ENCODE measurements at regions not wholly inside any gene's neighbourhood (a gene's known extent, or its start where the extent isn't known, plus 50 kb on each side); places are given as distances from the start of the nearest gene placed in this dataset.

DNA sequence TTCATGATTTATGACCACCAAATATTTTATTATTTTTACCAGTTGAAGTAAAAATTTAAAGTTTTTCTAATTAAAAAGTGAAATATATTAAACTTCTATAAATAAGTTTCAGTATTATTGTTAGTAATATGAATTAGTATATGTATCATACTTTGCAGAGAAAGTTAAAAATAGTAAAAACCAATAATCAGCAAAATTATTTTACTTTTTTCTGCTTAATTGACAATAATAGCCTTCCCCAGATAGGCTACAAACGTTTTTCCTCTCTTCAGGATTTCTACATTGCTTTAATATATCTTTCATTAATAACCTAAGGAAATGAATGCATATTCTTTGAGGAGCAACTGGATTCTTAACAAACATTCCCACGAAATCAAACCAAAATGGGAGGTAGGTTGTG lies 543.5 kb downstream of the ETNK1 start:
- intact Hi-C loops (cut with DNase I; ENCODE audit: low total_unique reads), result no loop called here
- no peak overlapping the region for H3K27ac ChIP-seq
- no peak for TF ChIP-seq POLR2AphosphoS5 (IDR thresholded peaks at IDR 0.05)
- TF ChIP-seq, protein P1, sequence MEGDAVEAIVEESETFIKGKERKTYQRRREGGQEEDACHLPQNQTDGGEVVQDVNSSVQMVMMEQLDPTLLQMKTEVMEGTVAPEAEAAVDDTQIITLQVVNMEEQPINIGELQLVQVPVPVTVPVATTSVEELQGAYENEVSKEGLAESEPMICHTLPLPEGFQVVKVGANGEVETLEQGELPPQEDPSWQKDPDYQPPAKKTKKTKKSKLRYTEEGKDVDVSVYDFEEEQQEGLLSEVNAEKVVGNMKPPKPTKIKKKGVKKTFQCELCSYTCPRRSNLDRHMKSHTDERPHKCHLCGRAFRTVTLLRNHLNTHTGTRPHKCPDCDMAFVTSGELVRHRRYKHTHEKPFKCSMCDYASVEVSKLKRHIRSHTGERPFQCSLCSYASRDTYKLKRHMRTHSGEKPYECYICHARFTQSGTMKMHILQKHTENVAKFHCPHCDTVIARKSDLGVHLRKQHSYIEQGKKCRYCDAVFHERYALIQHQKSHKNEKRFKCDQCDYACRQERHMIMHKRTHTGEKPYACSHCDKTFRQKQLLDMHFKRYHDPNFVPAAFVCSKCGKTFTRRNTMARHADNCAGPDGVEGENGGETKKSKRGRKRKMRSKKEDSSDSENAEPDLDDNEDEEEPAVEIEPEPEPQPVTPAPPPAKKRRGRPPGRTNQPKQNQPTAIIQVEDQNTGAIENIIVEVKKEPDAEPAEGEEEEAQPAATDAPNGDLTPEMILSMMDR (IDR thresholded peaks at IDR 0.05), result no peak
- TF ChIP-seq POLR2A (IDR thresholded peaks at IDR 0.05), result no peak

DNA sequence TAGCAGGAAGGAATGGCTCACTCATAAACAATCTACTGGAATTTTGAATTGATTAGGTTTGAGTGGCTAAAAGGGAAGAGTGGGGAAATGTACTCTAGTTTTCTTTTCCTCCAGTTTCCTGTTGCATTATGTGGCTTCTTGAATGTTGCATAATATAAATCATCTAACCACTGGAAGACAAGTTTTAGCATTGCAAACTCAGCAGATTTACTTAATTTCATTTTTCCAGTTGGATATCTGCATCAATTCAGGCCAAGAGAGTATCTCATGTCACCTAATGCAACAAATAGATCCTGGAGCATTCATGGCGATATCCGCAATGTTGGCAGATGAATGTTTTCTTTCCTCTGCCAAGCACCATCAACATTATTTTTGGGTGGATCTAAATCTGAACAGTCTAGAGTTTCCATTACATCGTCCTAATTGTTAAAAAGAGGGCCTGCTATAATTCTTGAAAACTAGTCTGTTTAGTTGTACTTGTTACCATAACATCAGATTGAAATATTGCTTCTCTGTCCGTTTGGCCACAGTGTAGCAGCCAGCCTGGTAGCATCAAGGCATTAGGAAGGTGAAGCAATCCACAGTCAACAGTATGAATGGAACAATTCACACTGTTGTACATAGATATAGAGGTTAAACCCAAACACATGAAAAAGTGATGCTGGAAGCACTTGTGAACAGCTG lies 544.2 kb downstream of the ETNK1 start:
- intact Hi-C loops (cut with DNase I; ENCODE audit: low total_unique reads), result no loop called here
- TF ChIP-seq POLR2A (IDR thresholded peaks at IDR 0.05) (no peak), POLR2AphosphoS5 (IDR thresholded peaks at IDR 0.05) (no peak)
- TF ChIP-seq, protein P1 (IDR thresholded peaks at IDR 0.05), result no peak
- Histone ChIP-seq H3K9me3 (no peaks in the 10 kb centered on the region), H3K4me1 (no peaks in the 10 kb centered on the region), H3K36me3 (no peaks in the 10 kb centered on the region), H3K4me3 (no peak overlapping the region), H3K27ac (no peak overlapping the region), H3K27me3 (no peaks in the 10 kb centered on the region)
- no peak for DNase-seq (ENCODE audit: low spot score in 2 of 2)

More for the DNA sequence above, 543.5 kb downstream of the ETNK1 start:
- Histone ChIP-seq H3K9me3 (no peaks in the 10 kb centered on the region), H3K36me3 (no peaks in the 10 kb centered on the region), H3K27me3 (no peaks in the 10 kb centered on the region), H3K4me3 (no peak overlapping the region), H3K4me1 (no peaks in the 10 kb centered on the region)
- no peak for DNase-seq (ENCODE audit: low spot score in 2 of 2)

DNA sequence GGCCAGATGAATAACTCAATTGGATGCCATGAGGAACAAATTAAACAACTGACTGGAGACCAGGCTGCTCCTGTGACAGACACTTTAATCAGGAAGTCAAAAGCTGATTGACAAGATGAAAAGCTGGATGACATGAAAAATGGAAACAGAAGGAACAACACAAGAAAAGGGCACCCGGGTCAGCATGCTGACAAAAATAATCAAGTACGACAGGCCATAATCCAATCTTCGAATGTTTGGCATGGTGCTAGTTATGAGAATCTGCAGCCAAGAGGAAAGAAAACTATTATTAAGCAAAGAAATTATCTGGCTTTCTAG lies 544.7 kb downstream of the ETNK1 start:
- no peaks in the 10 kb centered on the region for H3K27me3 ChIP-seq
- no peaks in the 10 kb centered on the region for H3K4me1 ChIP-seq
- H3K27ac ChIP-seq, result no peak overlapping the region
- no peaks in the 10 kb centered on the region for H3K36me3 ChIP-seq
- intact Hi-C loops (cut with DNase I; ENCODE audit: low total_unique reads), result no loop called here
- no peaks in the 10 kb centered on the region for H3K9me3 ChIP-seq
- DNase-seq (ENCODE audit: low spot score in 2 of 2), result no peak
- no peak overlapping the region for H3K4me3 ChIP-seq
- TF ChIP-seq, protein P1 (IDR thresholded peaks at IDR 0.05), result no peak
- TF ChIP-seq POLR2A (IDR thresholded peaks at IDR 0.05), result no peak
- TF ChIP-seq POLR2AphosphoS5 (IDR thresholded peaks at IDR 0.05), result no peak

DNA sequence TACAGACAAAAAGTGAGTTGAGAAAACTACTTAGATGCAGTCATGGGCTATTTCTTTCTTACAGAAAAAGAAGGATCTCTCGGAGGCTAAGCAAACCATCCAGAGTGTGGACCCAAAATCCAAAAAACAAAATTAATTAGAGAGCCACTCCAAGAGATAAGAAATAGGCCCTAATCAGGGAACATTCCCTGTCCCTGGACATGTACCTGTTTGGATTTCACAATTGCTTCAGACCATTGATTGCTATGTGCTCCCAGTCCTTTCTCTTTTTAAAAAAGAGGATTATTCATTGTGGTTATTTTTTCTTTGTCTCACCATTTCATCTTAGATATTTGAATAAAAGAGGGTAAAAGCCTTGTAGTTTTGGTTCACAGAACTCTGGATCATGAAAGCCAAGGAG lies 549.9 kb downstream of the ETNK1 start:
- Histone ChIP-seq H3K4me1 (no peaks in the 10 kb centered on the region), H3K27ac (no peak overlapping the region), H3K27me3 (no peaks in the 10 kb centered on the region), H3K9me3 (no peaks in the 10 kb centered on the region), H3K36me3 (no peaks in the 10 kb centered on the region), H3K4me3 (no peak overlapping the region)
- intact Hi-C loops (cut with DNase I; ENCODE audit: low total_unique reads), result no loop called here
- no peak for DNase-seq (ENCODE audit: low spot score in 2 of 2)
- TF ChIP-seq POLR2A (IDR thresholded peaks at IDR 0.05), result no peak
- no peak for TF ChIP-seq POLR2AphosphoS5 (IDR thresholded peaks at IDR 0.05)
- TF ChIP-seq, protein P1 (IDR thresholded peaks at IDR 0.05), result no peak

DNA sequence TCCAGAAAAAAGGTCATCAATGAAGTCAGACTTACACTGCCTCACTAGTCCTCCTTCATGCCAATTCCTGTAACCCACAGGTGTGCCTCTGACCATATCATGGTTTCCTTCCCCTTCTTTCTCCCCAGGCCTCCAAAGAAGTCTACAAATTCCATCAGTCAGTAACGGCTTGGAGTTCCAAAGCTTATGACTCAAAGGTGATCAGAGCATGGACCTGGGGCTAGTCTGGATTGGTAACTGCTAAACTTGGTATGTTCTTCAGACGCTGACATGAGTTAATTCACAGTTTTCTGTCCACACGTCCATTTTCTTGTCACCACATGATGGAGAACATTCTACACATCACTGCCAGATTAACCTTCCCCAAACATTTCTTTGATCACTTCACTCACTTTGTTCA lies 560.4 kb downstream of the ETNK1 start:
- no peaks in the 10 kb centered on the region for H3K4me1 ChIP-seq
- no peak overlapping the region for H3K27ac ChIP-seq
- intact Hi-C loops (cut with DNase I; ENCODE audit: low total_unique reads), result no loop called here
- no peak for DNase-seq (ENCODE audit: low spot score in 2 of 2)
- no peak for TF ChIP-seq POLR2AphosphoS5 (IDR thresholded peaks at IDR 0.05)
- TF ChIP-seq POLR2A (IDR thresholded peaks at IDR 0.05), result no peak
- TF ChIP-seq, protein P1 (IDR thresholded peaks at IDR 0.05), result no peak
- H3K36me3 ChIP-seq, result no peaks in the 10 kb centered on the region
- H3K9me3 ChIP-seq, result no peaks in the 10 kb centered on the region
- H3K4me3 ChIP-seq, result no peak overlapping the region
- no peaks in the 10 kb centered on the region for H3K27me3 ChIP-seq

All from breast epithelium (tissue), 4 donors.